Body of pancreas (tissue), 4 donors: ENCODE measurements at regions not wholly inside any gene's neighbourhood (a gene's known extent, or its start where the extent isn't known, plus 50 kb on each side); places are given as distances from the start of the nearest gene placed in this dataset.

Experiments
- CTCF ChIP-seq, 7 experiments: fragments of 450-650 bp in 4 of 7; fragments of 200-600 bp in 3 of 7; sonication (generic) in 3 of 7; IDR thresholded peaks; one replicate each; pipeline ENCODE4 v1.5.1; 2016 to 2019; ENCODE audit warnings: antibody characterized with exemption in 7 of 7
- POLR2A ChIP-seq, 3 donors: fragments of 450-650 bp; IDR thresholded peaks; one replicate each; pipeline ENCODE4 v1.6.1; 2016; ENCODE audit warnings: antibody characterized with exemption in 3 of 3, mild to moderate bottlenecking in 2 of 3

GRCh38 chr1:42041031-42041430 lies 112.2 kb upstream of the GUCA2B start:
- TF ChIP-seq POLR2A (IDR thresholded peaks at IDR 0.05) (no peak), CTCF (IDR thresholded peaks at IDR 0.05) (no peak)
